BE2C (cell line): ENCODE measurements at regions not wholly inside any gene's neighbourhood (a gene's known extent, or its start where the extent isn't known, plus 50 kb on each side); places are given as distances from the start of the nearest gene placed in this dataset.

Experiments
- DNase-seq: peaks from one replicate; pipeline ENCODE4 v3.0.0-alpha.2; 2020
- H3K27me3 ChIP-seq: fragments of 250-450 bp; sonication (Bioruptor Pico); 2 replicates; pipeline ENCODE4 v1.5.1; 2020; ENCODE audit warnings: mild to moderate bottlenecking
- H3K36me3 ChIP-seq: fragments of 250-450 bp; sonication (Bioruptor Pico); 2 replicates; pipeline ENCODE4 v1.5.1; 2020; ENCODE audit warnings: mild to moderate bottlenecking
- H3K4me1 ChIP-seq: fragments of 250-450 bp; sonication (Bioruptor Pico); 2 replicates; pipeline ENCODE4 v1.5.1; 2020
- H3K4me3 ChIP-seq: 2 replicates; pipeline ENCODE4 v1.5.1; 2011; ENCODE audit warnings: low read depth, low read length
- H3K9me3 ChIP-seq: fragments of 250-450 bp; sonication (Bioruptor Pico); 2 replicates; pipeline ENCODE4 v1.5.1; 2020
- TF ChIP-seq, protein P1 (sequence below): IDR thresholded peaks from 2 replicates; pipeline ENCODE4 v1.5.1; 2012; ENCODE audit warnings: mild to moderate bottlenecking, low read depth, low read length

DNA sequence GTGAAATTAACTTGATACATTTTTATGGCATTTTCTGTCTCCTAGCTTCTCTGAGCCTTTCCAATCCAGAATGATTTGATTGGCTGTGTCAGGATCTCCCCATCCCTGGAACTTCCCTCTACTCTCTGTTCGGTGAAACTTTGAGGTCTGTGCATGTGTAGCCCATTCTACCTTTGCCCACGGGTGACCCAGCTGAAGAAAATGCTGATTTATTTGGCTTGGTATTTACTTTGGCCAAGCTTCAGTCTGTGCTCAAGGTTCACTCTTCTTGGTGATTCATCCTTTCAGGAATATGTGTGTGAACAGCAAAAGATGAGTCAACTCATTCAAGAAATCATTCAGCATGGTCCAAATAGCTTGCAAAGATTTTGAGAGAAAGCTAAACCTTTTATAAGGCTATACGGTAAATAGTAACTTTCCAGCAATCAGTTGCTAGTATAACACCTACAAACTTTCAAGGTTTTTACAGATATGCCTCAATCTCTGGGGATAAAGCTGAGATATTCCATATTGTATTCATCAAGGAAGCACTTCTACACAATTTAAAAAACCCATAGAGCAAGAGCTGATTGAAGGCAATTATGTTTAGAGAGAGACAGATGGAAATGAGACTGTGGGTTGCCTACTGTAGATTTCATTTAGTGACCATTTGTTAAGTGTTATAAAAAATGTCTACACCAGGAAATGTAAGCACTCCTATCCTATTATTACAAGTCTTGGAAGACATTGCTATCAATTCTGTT lies 233.9 kb upstream of the CXXC4 start:
- H3K4me1 ChIP-seq: no peaks in the 10 kb centered on the region
- no peaks in the 10 kb centered on the region for H3K36me3 ChIP-seq
- no peaks in the 10 kb centered on the region for H3K9me3 ChIP-seq
- no peak for DNase-seq
- TF ChIP-seq, protein P1, sequence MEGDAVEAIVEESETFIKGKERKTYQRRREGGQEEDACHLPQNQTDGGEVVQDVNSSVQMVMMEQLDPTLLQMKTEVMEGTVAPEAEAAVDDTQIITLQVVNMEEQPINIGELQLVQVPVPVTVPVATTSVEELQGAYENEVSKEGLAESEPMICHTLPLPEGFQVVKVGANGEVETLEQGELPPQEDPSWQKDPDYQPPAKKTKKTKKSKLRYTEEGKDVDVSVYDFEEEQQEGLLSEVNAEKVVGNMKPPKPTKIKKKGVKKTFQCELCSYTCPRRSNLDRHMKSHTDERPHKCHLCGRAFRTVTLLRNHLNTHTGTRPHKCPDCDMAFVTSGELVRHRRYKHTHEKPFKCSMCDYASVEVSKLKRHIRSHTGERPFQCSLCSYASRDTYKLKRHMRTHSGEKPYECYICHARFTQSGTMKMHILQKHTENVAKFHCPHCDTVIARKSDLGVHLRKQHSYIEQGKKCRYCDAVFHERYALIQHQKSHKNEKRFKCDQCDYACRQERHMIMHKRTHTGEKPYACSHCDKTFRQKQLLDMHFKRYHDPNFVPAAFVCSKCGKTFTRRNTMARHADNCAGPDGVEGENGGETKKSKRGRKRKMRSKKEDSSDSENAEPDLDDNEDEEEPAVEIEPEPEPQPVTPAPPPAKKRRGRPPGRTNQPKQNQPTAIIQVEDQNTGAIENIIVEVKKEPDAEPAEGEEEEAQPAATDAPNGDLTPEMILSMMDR: no peak
- no peaks in the 10 kb centered on the region for H3K27me3 ChIP-seq
- H3K4me3 ChIP-seq: no peak overlapping the region

DNA sequence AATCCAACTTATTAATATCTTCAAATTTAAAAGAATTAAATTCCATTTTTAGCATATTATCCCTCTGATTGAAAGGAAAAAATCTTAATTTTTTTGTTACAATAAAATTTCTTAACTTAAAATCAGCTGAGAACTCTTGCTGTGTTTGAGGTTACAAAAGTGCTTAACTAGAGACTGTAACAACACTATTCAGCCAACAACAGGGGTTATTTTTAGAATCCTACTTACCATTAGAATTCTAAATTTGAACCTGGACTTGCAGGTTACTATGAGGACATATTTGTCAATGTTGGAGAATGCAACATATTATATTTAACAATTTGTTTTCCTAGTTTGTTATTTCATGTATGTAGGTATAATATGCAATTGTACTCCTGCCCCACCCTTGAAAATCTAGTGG lies 238.1 kb upstream of the CXXC4 start:
- no peaks in the 10 kb centered on the region for H3K36me3 ChIP-seq
- no peaks in the 10 kb centered on the region; the same call in 1 of the 2 replicates for H3K4me1 ChIP-seq
- no peaks in the 10 kb centered on the region for H3K9me3 ChIP-seq
- H3K4me3 ChIP-seq: no peak overlapping the region
- TF ChIP-seq, protein P1: no peak
- no peak for DNase-seq
- no peaks in the 10 kb centered on the region for H3K27me3 ChIP-seq

DNA sequence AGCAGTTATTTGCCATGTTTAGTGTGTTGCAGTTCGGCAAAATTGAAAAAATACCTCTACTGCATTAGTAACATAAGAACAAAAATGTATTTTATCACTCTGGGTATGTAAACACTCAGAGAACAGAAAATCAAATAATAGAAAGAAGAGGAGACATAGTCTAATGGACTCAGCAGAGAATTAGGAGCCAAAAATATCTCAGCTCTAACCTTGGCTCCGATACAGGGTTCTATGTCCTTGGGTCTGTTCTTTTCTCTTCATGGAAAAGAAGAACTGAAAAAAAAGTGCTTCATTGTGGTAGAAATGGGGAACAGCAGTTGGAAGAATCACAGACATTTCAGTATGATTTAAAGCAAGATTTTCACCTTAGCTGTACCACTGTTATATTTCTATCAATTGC lies 240.5 kb upstream of the CXXC4 start:
- TF ChIP-seq, protein P1: no peak
- DNase-seq: no peak
- Histone ChIP-seq H3K27me3 (no peaks in the 10 kb centered on the region), H3K4me3 (no peak overlapping the region), H3K4me1 (no peaks in the 10 kb centered on the region; the same call in 1 of the 2 replicates), H3K36me3 (no peaks in the 10 kb centered on the region), H3K9me3 (no peaks in the 10 kb centered on the region)

DNA sequence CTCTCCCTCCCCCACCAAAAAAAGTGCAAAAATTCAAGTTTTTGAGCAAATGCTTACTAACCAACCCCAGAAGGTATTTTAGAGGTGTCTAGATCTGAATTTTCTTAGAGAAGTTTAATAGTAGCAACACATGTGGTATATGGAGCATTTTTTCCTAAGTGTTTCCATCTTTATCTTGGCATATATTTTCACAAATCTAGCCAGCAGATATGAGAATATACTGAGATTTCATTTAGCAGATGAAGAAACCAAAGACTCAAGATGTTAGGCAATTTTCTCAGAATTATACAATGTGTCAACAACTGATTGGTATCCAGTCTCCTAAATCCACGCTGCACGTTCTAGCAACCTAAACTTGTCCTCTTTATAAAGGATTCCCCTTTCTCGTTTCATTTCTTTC lies 245.5 kb upstream of the CXXC4 start:
- H3K4me3 ChIP-seq: no peak overlapping the region
- TF ChIP-seq, protein P1: no peak

DNA sequence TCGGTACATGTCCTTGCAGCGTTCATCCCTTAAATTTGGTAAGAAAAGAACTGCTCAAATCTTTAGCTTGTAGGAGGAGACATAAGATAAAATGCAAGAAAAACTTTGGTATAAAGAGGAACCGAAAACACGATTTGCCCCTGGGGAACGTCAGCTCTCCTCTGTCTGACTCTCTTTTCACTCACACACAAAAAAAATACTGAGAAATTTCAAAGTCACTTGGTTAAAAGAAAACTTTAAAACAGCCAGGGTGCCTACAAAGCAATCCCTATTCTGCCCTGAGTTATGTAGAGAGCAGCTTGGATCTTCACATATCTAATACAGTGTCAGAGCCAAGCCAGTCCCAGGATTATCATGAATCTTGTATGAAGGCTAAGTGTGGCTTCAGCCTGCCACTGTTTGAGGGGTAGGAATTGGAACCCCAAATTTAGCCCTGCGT lies 248.5 kb upstream of the CXXC4 start:
- H3K36me3 ChIP-seq: no peaks in the 10 kb centered on the region
- no peak overlapping the region for H3K4me3 ChIP-seq
- no peaks in the 10 kb centered on the region for H3K27me3 ChIP-seq
- no peaks in the 10 kb centered on the region; the same call in 1 of the 2 replicates for H3K4me1 ChIP-seq
- TF ChIP-seq, protein P1: no peak
- DNase-seq: no peak
- no peaks in the 10 kb centered on the region for H3K9me3 ChIP-seq

More for the DNA sequence above, 245.5 kb upstream of the CXXC4 start:
- DNase-seq: no peak
- no peaks in the 10 kb centered on the region for H3K36me3 ChIP-seq
- H3K9me3 ChIP-seq: no peaks in the 10 kb centered on the region
- no peaks in the 10 kb centered on the region for H3K27me3 ChIP-seq
- H3K4me1 ChIP-seq: no peaks in the 10 kb centered on the region; the same call in 1 of the 2 replicates

DNA sequence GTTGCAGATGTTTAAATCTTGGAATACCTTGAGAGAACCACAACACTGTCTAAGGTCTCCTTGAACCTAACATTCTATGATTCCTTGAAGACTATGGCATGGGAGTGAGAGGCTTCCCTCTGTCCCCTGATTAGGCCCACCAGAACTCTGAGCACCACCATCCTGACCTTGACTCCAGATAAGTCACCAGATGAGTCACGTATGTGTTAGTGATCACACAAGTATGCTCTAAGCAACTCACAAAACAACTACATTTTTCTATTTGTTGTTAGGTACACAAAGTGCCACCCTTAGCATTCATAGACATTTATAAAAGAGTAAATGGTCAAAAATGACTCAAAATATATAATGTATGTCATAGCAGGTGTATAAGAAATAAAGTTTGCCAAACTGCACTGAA lies 252.9 kb upstream of the CXXC4 start:
- no peaks in the 10 kb centered on the region for H3K36me3 ChIP-seq
- H3K4me3 ChIP-seq: no peak overlapping the region
- no peak for DNase-seq
- no peaks in the 10 kb centered on the region for H3K27me3 ChIP-seq
- no peaks in the 10 kb centered on the region for H3K9me3 ChIP-seq
- TF ChIP-seq, protein P1: no peak
- no peaks in the 10 kb centered on the region for H3K4me1 ChIP-seq
